ENCODE measurements at regions not wholly inside any gene's neighbourhood (a gene's known extent, or its start where the extent isn't known, plus 50 kb on each side); places are given as distances from the start of the nearest gene placed in this dataset.

- Histone ChIP-seq H3K9me3 (no peaks in the 10 kb centered on the region), H3K27ac (no peak overlapping the region), H3K4me3 (no peak overlapping the region), H3K27me3 (replicated peaks; ENCODE audit: insufficient read depth) (no peaks in the 10 kb centered on the region), H3K36me3 (no peaks in the 10 kb centered on the region), H3K4me1 (replicated peaks) (no peaks in the 10 kb centered on the region)
- WGBS: 88% methylated on average over 1 of the region's 1 CpG
- intact Hi-C loops (cut with DNase I): no loop called here
- no peak for TF ChIP-seq POLR2AphosphoS5 (IDR thresholded peaks at IDR 0.05)
- TF ChIP-seq CTCF (IDR thresholded peaks at IDR 0.05): no peak
- no peak for TF ChIP-seq POLR2A (IDR thresholded peaks at IDR 0.05)
- DNase-seq (ENCODE audit: low spot score): no peak
These were observed 95.0 kb downstream of the MACIR start for GRCh38 chr5:103353581-103353980.

DNA sequence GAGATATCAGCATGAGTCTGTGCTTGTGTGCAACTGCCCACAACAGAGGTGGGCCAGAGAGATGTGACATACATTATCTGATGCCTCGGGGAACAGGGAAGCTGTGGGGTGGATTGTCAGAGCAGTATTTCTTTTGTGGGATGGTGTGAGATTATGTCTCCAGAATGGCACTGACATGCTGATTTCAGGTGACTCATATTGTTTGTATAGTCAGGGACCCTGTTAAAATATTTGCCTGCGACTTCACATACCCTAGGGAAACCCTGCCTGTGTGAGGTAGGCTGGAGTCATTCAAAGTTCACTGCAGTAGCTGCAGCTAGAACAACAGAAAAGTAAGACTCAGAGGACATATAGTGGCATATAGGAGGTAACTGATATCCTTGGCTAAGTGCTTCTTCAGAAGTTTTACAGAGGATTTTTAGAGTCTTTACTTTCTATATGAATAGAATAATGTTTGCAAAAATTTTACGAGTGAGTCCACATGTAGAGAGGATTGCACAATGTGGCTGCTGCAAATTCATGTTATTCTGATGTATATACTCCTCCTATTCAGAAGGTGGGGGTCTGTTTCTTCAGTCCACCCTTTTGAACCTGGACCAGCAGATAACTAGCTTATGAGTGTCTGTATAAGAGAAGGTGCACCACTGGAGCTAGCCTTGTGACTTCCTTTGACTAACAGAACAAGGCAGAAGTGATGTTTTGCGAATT lies 89.3 kb downstream of the MACIR start:
- DNase-seq (ENCODE audit: low spot score): no peak
- 31% methylated on average over 4 of the region's 4 CpGs for WGBS
- no peaks in the 10 kb centered on the region for H3K4me1 ChIP-seq (replicated peaks)
- H3K27ac ChIP-seq: no peak overlapping the region
- no peaks in the 10 kb centered on the region for H3K36me3 ChIP-seq
- H3K27me3 ChIP-seq (replicated peaks; ENCODE audit: insufficient read depth): no peaks in the 10 kb centered on the region
- TF ChIP-seq CTCF (IDR thresholded peaks at IDR 0.05) (no peak), POLR2A (IDR thresholded peaks at IDR 0.05) (no peak), POLR2AphosphoS5 (IDR thresholded peaks at IDR 0.05) (no peak)
- H3K4me3 ChIP-seq: no peak overlapping the region
- intact Hi-C loops (cut with DNase I): no loop called here
- H3K9me3 ChIP-seq: no peaks in the 10 kb centered on the region

GRCh38 chr5:103346162-103346748 lies 87.7 kb downstream of the MACIR start:
- no peak for DNase-seq (ENCODE audit: low spot score)
- WGBS: 80% methylated on average over 11 of the region's 11 CpGs
- Histone ChIP-seq H3K9me3 (no peaks in the 10 kb centered on the region), H3K4me1 (replicated peaks) (no peaks in the 10 kb centered on the region), H3K27me3 (replicated peaks; ENCODE audit: insufficient read depth) (no peaks in the 10 kb centered on the region), H3K27ac (no peak overlapping the region), H3K36me3 (no peaks in the 10 kb centered on the region), H3K4me3 (no peak overlapping the region)
- no peak for TF ChIP-seq CTCF (IDR thresholded peaks at IDR 0.05)
- no peak for TF ChIP-seq POLR2AphosphoS5 (IDR thresholded peaks at IDR 0.05)
- no peak for TF ChIP-seq POLR2A (IDR thresholded peaks at IDR 0.05)
- intact Hi-C loops (cut with DNase I): no loop called here

GRCh38 chr5:103345461-103345860 lies 86.9 kb downstream of the MACIR start:
- WGBS: 90% methylated on average over 3 of the region's 3 CpGs
- no peak overlapping the region for H3K27ac ChIP-seq
- intact Hi-C loops (cut with DNase I): no loop called here

More at GRCh38 chr5:103345461-103345860, 86.9 kb downstream of the MACIR start:
- DNase-seq (ENCODE audit: low spot score): no peak
- TF ChIP-seq POLR2AphosphoS5 (IDR thresholded peaks at IDR 0.05) (no peak), POLR2A (IDR thresholded peaks at IDR 0.05) (no peak), CTCF (IDR thresholded peaks at IDR 0.05) (no peak)
- Histone ChIP-seq H3K36me3 (no peaks in the 10 kb centered on the region), H3K27me3 (replicated peaks; ENCODE audit: insufficient read depth) (no peaks in the 10 kb centered on the region), H3K4me1 (replicated peaks) (no peaks in the 10 kb centered on the region), H3K9me3 (no peaks in the 10 kb centered on the region), H3K4me3 (no peak overlapping the region)

Data from prostate gland (tissue), 2 donors.